H9 (cell line): ENCODE measurements at regions not wholly inside any gene's neighbourhood (a gene's known extent, or its start where the extent isn't known, plus 50 kb on each side); places are given as distances from the start of the nearest gene placed in this dataset.

Experiments
- DNase-seq: peaks from one replicate; pipeline ENCODE4 v3.0.0-alpha.2; 2017
- H2AFZ ChIP-seq: one replicate; pipeline ENCODE4 v1.6.1; 2013; ENCODE audit warnings: mild to moderate bottlenecking, low read length, control low read depth, moderate library complexity
- H2AK5ac ChIP-seq: 2 replicates; pipeline ENCODE4 v1.6.1; 2013; ENCODE audit warnings: low read length, control low read depth, mixed read lengths; ENCODE audit not compliant: insufficient read length
- H2BK120ac ChIP-seq: one replicate; pipeline ENCODE4 v1.6.1; 2013; ENCODE audit warnings: low read depth, mild to moderate bottlenecking, low read length, control low read depth, inconsistent platforms; ENCODE audit not compliant: poor library complexity, severe bottlenecking
- H2BK12ac ChIP-seq: 2 replicates; pipeline ENCODE4 v1.6.1; 2013; ENCODE audit warnings: low read length, control low read depth, mixed read lengths, low read depth; ENCODE audit not compliant: insufficient read length
- H2BK15ac ChIP-seq: 2 replicates; pipeline ENCODE4 v1.6.1; 2013; ENCODE audit warnings: low read depth, low read length, control low read depth
- H2BK20ac ChIP-seq: one replicate; pipeline ENCODE4 v1.6.1; 2013; ENCODE audit warnings: low read depth, mild to moderate bottlenecking, low read length, control low read depth, inconsistent platforms; ENCODE audit not compliant: poor library complexity, severe bottlenecking
- H2BK5ac ChIP-seq: 2 replicates; pipeline ENCODE4 v1.6.1; 2013; ENCODE audit warnings: low read length, control low read depth, mixed read lengths; ENCODE audit not compliant: insufficient read length
- H3K14ac ChIP-seq: 2 replicates; pipeline ENCODE4 v1.6.1; 2013; ENCODE audit warnings: low read length, control low read depth; ENCODE audit not compliant: insufficient read depth
- H3K18ac ChIP-seq: 2 replicates; pipeline ENCODE4 v1.6.1; 2013; ENCODE audit warnings: low read depth, mild to moderate bottlenecking, mixed read lengths, low read length, control low read depth; ENCODE audit not compliant: insufficient read length
- H3K23ac ChIP-seq: 2 replicates; pipeline ENCODE4 v1.6.1; 2013; ENCODE audit warnings: low read length, control low read depth, mixed read lengths, low read depth; ENCODE audit not compliant: insufficient read length
- H3K23me2 ChIP-seq: 2 replicates; pipeline ENCODE4 v1.6.1; 2013; ENCODE audit warnings: low read depth, mild to moderate bottlenecking, mixed read lengths, low read length, control low read depth; ENCODE audit not compliant: insufficient read length, poor library complexity, severe bottlenecking
- H3K27ac ChIP-seq: 2 replicates; pipeline ENCODE4 v1.5.1; 2013; ENCODE audit warnings: low read length, control low read depth, mixed read lengths, low read depth; ENCODE audit not compliant: insufficient read length
- H3K27me3 ChIP-seq: 2 replicates; pipeline ENCODE4 v1.6.1; 2013; ENCODE audit warnings: low read length, control low read depth, inconsistent platforms; ENCODE audit not compliant: insufficient read depth
- H3K4ac ChIP-seq: 2 replicates; pipeline ENCODE4 v1.6.1; 2013; ENCODE audit warnings: low read depth, mild to moderate bottlenecking, control low read depth, inconsistent platforms, low read length, moderate library complexity
- H3K4me1 ChIP-seq: 2 replicates; pipeline ENCODE4 v1.6.1; 2013; ENCODE audit warnings: low read length, control low read depth, inconsistent platforms; ENCODE audit not compliant: insufficient read depth
- H3K4me2 ChIP-seq: 2 replicates; pipeline ENCODE4 v1.6.1; 2013; ENCODE audit warnings: low read length, control low read depth, mixed read lengths; ENCODE audit not compliant: insufficient read length, insufficient read depth
- H3K56ac ChIP-seq: 2 replicates; pipeline ENCODE4 v1.6.1; 2013; ENCODE audit warnings: low read depth, mild to moderate bottlenecking, mixed read lengths, low read length, control low read depth; ENCODE audit not compliant: insufficient read length
- H3K79me1 ChIP-seq: 2 replicates; pipeline ENCODE4 v1.6.1; 2013; ENCODE audit warnings: low read depth, mild to moderate bottlenecking, moderate library complexity, low read length, control low read depth, inconsistent platforms; ENCODE audit not compliant: insufficient read depth, poor library complexity, severe bottlenecking
- H3K79me2 ChIP-seq: 2 replicates; pipeline ENCODE4 v1.6.1; 2013; ENCODE audit warnings: low read length, control low read depth, inconsistent platforms; ENCODE audit not compliant: insufficient read depth
- H3K9ac ChIP-seq: 2 replicates; pipeline ENCODE4 v1.6.1; 2013; ENCODE audit warnings: low read length, control low read depth, mixed read lengths; ENCODE audit not compliant: insufficient read length; ENCODE audit errors: extremely low read depth
- H3K9me3 ChIP-seq: one replicate; pipeline ENCODE4 v1.6.1; 2013; ENCODE audit warnings: low read depth, low read length, inconsistent platforms; ENCODE audit not compliant: control insufficient read depth
- H3T11ph ChIP-seq: one replicate; pipeline ENCODE4 v1.6.1; 2013; ENCODE audit warnings: mild to moderate bottlenecking, low read length, control low read depth, inconsistent platforms
- H4K20me1 ChIP-seq: one replicate; pipeline ENCODE4 v1.6.1; 2013; ENCODE audit not compliant: control insufficient read depth, insufficient read length, insufficient read depth
- H4K5ac ChIP-seq: 2 replicates; pipeline ENCODE4 v1.6.1; 2013; ENCODE audit warnings: low read depth, mild to moderate bottlenecking, mixed read lengths, low read length, control low read depth; ENCODE audit not compliant: insufficient read length
- H4K8ac ChIP-seq: replicated peaks from 2 replicates; pipeline ENCODE4 v1.6.1; 2013; ENCODE audit warnings: low read length, control low read depth, mixed read lengths, low read depth; ENCODE audit not compliant: insufficient read length
- H4K91ac ChIP-seq: 2 replicates; pipeline ENCODE4 v1.6.1; 2013; ENCODE audit warnings: low read depth, mild to moderate bottlenecking, moderate library complexity, mixed read lengths, low read length, control low read depth; ENCODE audit not compliant: insufficient read length
- H3K27ac Mint-ChIP-seq, 3 experiments: 2 replicates in 2 of 3; 3 replicates in 1 of 3; pipeline ENCODE4 v1.8.0; 2020 to 2021; ENCODE audit warnings: mixed read lengths in 3 of 3, mild to moderate bottlenecking in 1 of 3, moderate library complexity in 1 of 3
- H3K27me3 Mint-ChIP-seq: 2 replicates; pipeline ENCODE4 v1.8.0; 2021; ENCODE audit warnings: low read depth, mild to moderate bottlenecking, moderate library complexity, mixed read lengths
- H3K36me3 Mint-ChIP-seq, 3 experiments: 2 replicates in 2 of 3; 3 replicates in 1 of 3; pipeline ENCODE4 v1.8.0; 2020 to 2021; ENCODE audit warnings: low read depth in 3 of 3, mixed read lengths in 3 of 3; ENCODE audit not compliant: insufficient read depth in 1 of 3
- H3K4me1 Mint-ChIP-seq, 2 experiments: 2 replicates each; pipeline ENCODE4 v1.8.0; 2020; ENCODE audit warnings: mixed read lengths in 2 of 2
- H3K4me3 Mint-ChIP-seq, 2 experiments: 2 replicates in 1 of 2; 3 replicates in 1 of 2; pipeline ENCODE4 v1.8.0; 2020 to 2021; ENCODE audit warnings: mild to moderate bottlenecking in 2 of 2, mixed read lengths in 2 of 2, moderate library complexity in 1 of 2
- H3K9me3 Mint-ChIP-seq, 2 experiments: 2 replicates in 1 of 2; 3 replicates in 1 of 2; pipeline ENCODE4 v1.8.0; 2020; ENCODE audit warnings: mild to moderate bottlenecking in 2 of 2, mixed read lengths in 2 of 2, moderate library complexity in 1 of 2
- WGBS: extraction: QIAGEN DNeasy Blood & Tissue Kit; methylation state at CpG from one replicate; pipeline ENCODE4 v1.1.7; 2013; ENCODE audit warnings: missing lambda C conversion rate, low lambda C conversion rate, mixed read lengths; ENCODE audit not compliant: insufficient read length; ENCODE audit errors: extremely low coverage; 5-methylcytosine and 5-hydroxymethylcytosine counted together
- TF ChIP-seq, protein P1 (sequence below): fragments of 200-600 bp; sonication (generic); conservative IDR thresholded peaks from 3 replicates; pipeline ENCODE4 v1.8.0; 2021; ENCODE audit warnings: antibody characterized with exemption, mild to moderate bottlenecking

DNA sequence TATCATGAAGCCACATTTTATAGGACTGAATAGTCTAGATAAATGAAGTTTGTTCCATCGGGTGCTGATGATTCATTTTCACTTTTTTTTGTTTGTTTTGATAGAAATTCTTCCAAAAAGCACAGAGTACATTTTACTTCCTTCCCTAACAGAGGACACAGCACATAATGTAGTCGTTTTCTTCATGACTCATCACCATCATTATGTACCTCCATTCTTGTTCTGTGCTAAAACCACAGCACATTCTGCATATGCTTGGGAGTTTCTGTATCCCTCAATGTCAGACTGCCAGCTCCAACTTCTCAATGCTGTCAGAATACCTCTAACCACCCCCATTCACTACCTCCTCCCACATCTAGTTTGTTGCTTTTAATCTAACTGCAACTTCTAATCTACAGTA is 1004.9 kb upstream of the ADGRB3 start:
- Mint-ChIP-seq H3K27me3 (no peaks in the 10 kb centered on the region), H3K4me3 (no peak overlapping the region), H3K4me1 (no peaks in the 10 kb centered on the region), H3K36me3 (peaks cover 3 to 19% (median 11%) of the 10 kb centered on the region in 3 experiments), H3K27ac (no peak overlapping the region), H3K9me3 (peaks cover 15 to 20% of the 10 kb centered on the region in 2 experiments; a peak in 4 of 5 replicates)
- H3K4ac ChIP-seq, result no peak overlapping the region
- H3K9ac ChIP-seq, result no peak overlapping the region
- no peak overlapping the region for H3T11ph ChIP-seq
- H3K27ac ChIP-seq, result no peak overlapping the region
- no peaks in the 10 kb centered on the region for H4K20me1 ChIP-seq
- no peak overlapping the region for H2BK20ac ChIP-seq
- H3K23me2 ChIP-seq, result no peaks in the 10 kb centered on the region
- no peak overlapping the region for H2BK12ac ChIP-seq
- H3K4me2 ChIP-seq, result no peak overlapping the region
- no CpG with 5 or more reads among the region's 2 CpGs for WGBS
- H3K4me1 ChIP-seq, result no peaks in the 10 kb centered on the region
- no peaks in the 10 kb centered on the region for H3K79me2 ChIP-seq
- H2BK5ac ChIP-seq, result no peak overlapping the region
- no peak overlapping the region for H2BK15ac ChIP-seq
- no peak overlapping the region for H2BK120ac ChIP-seq
- H4K8ac ChIP-seq, result no peak overlapping the region
- no peak for DNase-seq
- no peak overlapping the region for H3K18ac ChIP-seq
- H4K5ac ChIP-seq, result no peak overlapping the region
- no peak overlapping the region for H4K91ac ChIP-seq
- no peak overlapping the region for H3K56ac ChIP-seq
- no peaks in the 10 kb centered on the region for H3K9me3 ChIP-seq
- no peaks in the 10 kb centered on the region for H3K79me1 ChIP-seq
- H2AK5ac ChIP-seq, result no peak overlapping the region
- no peak overlapping the region for H3K23ac ChIP-seq
- H3K27me3 ChIP-seq, result no peaks in the 10 kb centered on the region
- TF ChIP-seq, protein P1, sequence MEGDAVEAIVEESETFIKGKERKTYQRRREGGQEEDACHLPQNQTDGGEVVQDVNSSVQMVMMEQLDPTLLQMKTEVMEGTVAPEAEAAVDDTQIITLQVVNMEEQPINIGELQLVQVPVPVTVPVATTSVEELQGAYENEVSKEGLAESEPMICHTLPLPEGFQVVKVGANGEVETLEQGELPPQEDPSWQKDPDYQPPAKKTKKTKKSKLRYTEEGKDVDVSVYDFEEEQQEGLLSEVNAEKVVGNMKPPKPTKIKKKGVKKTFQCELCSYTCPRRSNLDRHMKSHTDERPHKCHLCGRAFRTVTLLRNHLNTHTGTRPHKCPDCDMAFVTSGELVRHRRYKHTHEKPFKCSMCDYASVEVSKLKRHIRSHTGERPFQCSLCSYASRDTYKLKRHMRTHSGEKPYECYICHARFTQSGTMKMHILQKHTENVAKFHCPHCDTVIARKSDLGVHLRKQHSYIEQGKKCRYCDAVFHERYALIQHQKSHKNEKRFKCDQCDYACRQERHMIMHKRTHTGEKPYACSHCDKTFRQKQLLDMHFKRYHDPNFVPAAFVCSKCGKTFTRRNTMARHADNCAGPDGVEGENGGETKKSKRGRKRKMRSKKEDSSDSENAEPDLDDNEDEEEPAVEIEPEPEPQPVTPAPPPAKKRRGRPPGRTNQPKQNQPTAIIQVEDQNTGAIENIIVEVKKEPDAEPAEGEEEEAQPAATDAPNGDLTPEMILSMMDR, result no peak
- H3K14ac ChIP-seq, result no peak overlapping the region
- no peak overlapping the region for H2AFZ ChIP-seq
